ENCODE measurements at regions not wholly inside any gene's neighbourhood (a gene's known extent, or its start where the extent isn't known, plus 50 kb on each side); places are given as distances from the start of the nearest gene placed in this dataset.

GRCh38 chr5:82849885-82850284, 227.3 kb downstream of the TMEM167A start:
- no peaks in the 10 kb centered on the region for H3K23me2 ChIP-seq (ENCODE audit: low read depth, low read length)
- no peak overlapping the region for H4K8ac ChIP-seq (ENCODE audit: extremely low read depth, insufficient read depth, low read length)
- H3K27ac ChIP-seq (ENCODE audit: low read depth, low read length), result no peak overlapping the region
- no peaks in the 10 kb centered on the region for H3K4me1 ChIP-seq (replicated peaks in 1 of 4; ENCODE audit: control insufficient read depth in 3 of 4, insufficient read depth in 4 of 4, low read length in 3 of 4)
- no peak overlapping the region for H4K5ac ChIP-seq (ENCODE audit: insufficient read length, low read depth, low read length)
- H3K14ac ChIP-seq (ENCODE audit: insufficient read length), result no peak overlapping the region
- CTCF ChIA-PET (ENCODE audit: partially characterized antibody), result interaction anchor here (0.6 to 1.3 kb wide), 2 partner anchors 9 to 387 kb away, joined by 3 to 4 read pairs; no protein-coding TSS in a partner anchor
- POLR2A ChIA-PET (ENCODE audit: partially characterized antibody), result no interaction called here
- no peak overlapping the region for H2BK5ac ChIP-seq (ENCODE audit: low read depth, low read length)
- H3K79me1 ChIP-seq (ENCODE audit: low read depth, low read length), result no peaks in the 10 kb centered on the region
- TF ChIP-seq GABPA (IDR thresholded peaks at IDR 0.05; ENCODE audit: borderline replicate concordance, insufficient read depth, low read length), result no peak
- TF ChIP-seq SRF (IDR thresholded peaks at IDR 0.05; ENCODE audit: low read depth, low read length), result no peak
- TF ChIP-seq TAF1 (IDR thresholded peaks at IDR 0.05; ENCODE audit: low read depth, low read length), result no peak
- TF ChIP-seq RNF2 (IDR thresholded peaks at IDR 0.05; ENCODE audit: borderline replicate concordance, low read depth, low read length, missing control alignments, poor library complexity, severe bottlenecking), result no peak
- no peak for TF ChIP-seq ATF3 (IDR thresholded peaks at IDR 0.05; ENCODE audit: insufficient read depth, low read depth, low read length)
- no peak for TF ChIP-seq EP300 (IDR thresholded peaks at IDR 0.05; ENCODE audit: borderline replicate concordance in 1 of 2, low read depth in 2 of 2, low read length in 2 of 2)
- TF ChIP-seq SUZ12 (IDR thresholded peaks at IDR 0.05; ENCODE audit: low read length), result no peak
- no peak for TF ChIP-seq TAF7 (optimal IDR thresholded peaks at IDR 0.05; ENCODE audit: borderline replicate concordance, low read depth, low read length)
- no peak for DNase-seq (ENCODE audit: low read depth in 1 of 2, low spot score in 2 of 2)
- FAIRE-seq, result no peak
- H2BK12ac ChIP-seq (ENCODE audit: low read depth, low read length), result no peak overlapping the region
- H2AFZ ChIP-seq (ENCODE audit: low read length), result no peak overlapping the region
- H2BK120ac ChIP-seq (replicated peaks; ENCODE audit: low read depth, low read length), result no peak overlapping the region
- H3K79me2 ChIP-seq (ENCODE audit: control insufficient read depth in 1 of 2, insufficient read depth in 2 of 2, low read length in 2 of 2), result no peaks in the 10 kb centered on the region
- H3K18ac ChIP-seq (ENCODE audit: extremely low read depth, low read length), result no peak overlapping the region
- no peak overlapping the region for H2AK5ac ChIP-seq (ENCODE audit: low read depth, low read length)
- no peaks in the 10 kb centered on the region for H4K20me1 ChIP-seq (replicated peaks in 1 of 2; ENCODE audit: control insufficient read depth in 1 of 2, insufficient read depth in 2 of 2, low read length in 2 of 2)
- no peak overlapping the region for H3K4me3 ChIP-seq (ENCODE audit: extremely low read depth in 1 of 4, insufficient read depth in 2 of 4, low read depth in 3 of 4, low read length in 4 of 4)
- no peak overlapping the region for H3K9ac ChIP-seq (replicated peaks in 1 of 4; ENCODE audit: extremely low read depth in 1 of 4, low read depth in 3 of 4, low read length in 3 of 4)
- no peaks in the 10 kb centered on the region for H3K36me3 ChIP-seq (ENCODE audit: control insufficient read depth in 2 of 4, insufficient read depth in 4 of 4, low read length in 3 of 4)
- no peak overlapping the region for H3K4me2 ChIP-seq (ENCODE audit: insufficient read depth in 1 of 2, low read depth in 2 of 2, low read length in 2 of 2)
- H3K56ac ChIP-seq (replicated peaks; ENCODE audit: insufficient read length, low read depth, low read length), result no peak overlapping the region
- peaks cover 0 to 6% of the 10 kb centered on the region in 2 experiments; a peak in 2 of 4 replicates for H3K9me3 ChIP-seq (ENCODE audit: insufficient read depth in 2 of 2, low read depth in 1 of 2, low read length in 1 of 2)
- no peak overlapping the region for H2BK20ac ChIP-seq (ENCODE audit: low read length)
- peaks cover 0 to 1% (median 0%) of the 10 kb centered on the region in 4 experiments; a peak in 1 of 7 replicates for H3K27me3 ChIP-seq (replicated peaks in 1 of 4; ENCODE audit: control insufficient read depth in 3 of 4, extremely low read depth in 1 of 4, insufficient read depth in 3 of 4, low read length in 3 of 4)
- H4K91ac ChIP-seq (replicated peaks; ENCODE audit: insufficient read length, low read length), result no peak overlapping the region
- H3K23ac ChIP-seq (ENCODE audit: insufficient read length), result no peak overlapping the region
- H3K4ac ChIP-seq (replicated peaks; ENCODE audit: insufficient read length, low read depth, low read length), result no peak overlapping the region
- no peak overlapping the region for H2BK15ac ChIP-seq (ENCODE audit: low read length)

All from H1 (cell line).